ENCODE measurements at regions not wholly inside any gene's neighbourhood (a gene's known extent, or its start where the extent isn't known, plus 50 kb on each side); places are given as distances from the start of the nearest gene placed in this dataset.

GRCh38 chr2:147714582-147714981 is 130.2 kb upstream of the ACVR2A start:
- Histone ChIP-seq H3K27me3 (no peaks in the 10 kb centered on the region), H3K4me2 (no peak overlapping the region), H3K9me3 (replicated peaks in 1 of 11) (peaks cover 0 to 21% (median 5%) of the 10 kb centered on the region in 11 experiments; a peak in 7 of 22 replicates), H3K4me3 (no peak overlapping the region), H3K4me1 (peaks cover 0 to 8% (median 0%) of the 10 kb centered on the region in 10 experiments; a peak in 2 of 20 replicates), H3K27ac (no peak overlapping the region), H3K36me3 (no peaks in the 10 kb centered on the region), H3K9ac (no peak overlapping the region), H4K20me1 (no peaks in the 10 kb centered on the region)
- no peak for TF ChIP-seq Cebpa-rat (IDR thresholded peaks at IDR 0.05)

DNA sequence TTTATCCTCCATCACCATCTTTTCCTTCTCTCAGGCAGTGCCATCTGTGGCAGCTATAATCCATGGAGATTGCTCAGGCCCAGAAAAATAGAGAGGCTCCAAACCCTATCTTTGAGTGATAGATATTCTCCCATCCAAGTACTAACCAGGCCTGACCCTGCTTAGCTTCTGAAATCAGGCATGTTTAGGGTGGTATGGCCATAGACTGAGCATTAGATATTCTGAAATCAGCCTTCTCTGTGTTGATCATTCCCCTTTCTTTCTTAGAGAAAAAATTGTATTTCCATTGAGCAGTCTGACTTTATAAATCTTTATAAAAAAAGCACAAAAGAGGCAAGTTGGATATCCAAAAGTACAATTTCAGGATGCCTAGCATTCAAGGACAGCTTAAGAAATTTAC is 131.5 kb upstream of the ACVR2A start:
- Histone ChIP-seq H3K36me3 (no peaks in the 10 kb centered on the region), H3K4me3 (no peak overlapping the region), H3K9ac (no peak overlapping the region), H3K9me3 (replicated peaks in 1 of 11) (peaks cover 0 to 21% (median 5%) of the 10 kb centered on the region in 11 experiments; a peak in 7 of 22 replicates), H4K20me1 (no peaks in the 10 kb centered on the region), H3K27ac (no peak overlapping the region), H3K4me2 (no peak overlapping the region), H3K4me1 (peaks cover 0 to 8% (median 0%) of the 10 kb centered on the region in 10 experiments; a peak in 2 of 20 replicates), H3K27me3 (no peaks in the 10 kb centered on the region)
- no peak for TF ChIP-seq Cebpa-rat (IDR thresholded peaks at IDR 0.05)

- H3K4me1 ChIP-seq = peaks cover 0 to 8% (median 0%) of the 10 kb centered on the region in 10 experiments; a peak in 2 of 20 replicates
- peaks cover 0 to 33% (median 6%) of the 10 kb centered on the region in 11 experiments; a peak in 7 of 22 replicates for H3K9me3 ChIP-seq (replicated peaks in 1 of 11)
- H3K36me3 ChIP-seq = no peaks in the 10 kb centered on the region
- no peak overlapping the region for H3K9ac ChIP-seq
- no peaks in the 10 kb centered on the region for H4K20me1 ChIP-seq
- no peaks in the 10 kb centered on the region for H3K27me3 ChIP-seq
- no peak overlapping the region for H3K27ac ChIP-seq
- TF ChIP-seq Cebpa-rat (IDR thresholded peaks at IDR 0.05) = no peak
- no peak overlapping the region for H3K4me2 ChIP-seq
- no peak overlapping the region for H3K4me3 ChIP-seq
Measured at GRCh38 chr2:147712051-147712450, 132.8 kb upstream of the ACVR2A start.

DNA sequence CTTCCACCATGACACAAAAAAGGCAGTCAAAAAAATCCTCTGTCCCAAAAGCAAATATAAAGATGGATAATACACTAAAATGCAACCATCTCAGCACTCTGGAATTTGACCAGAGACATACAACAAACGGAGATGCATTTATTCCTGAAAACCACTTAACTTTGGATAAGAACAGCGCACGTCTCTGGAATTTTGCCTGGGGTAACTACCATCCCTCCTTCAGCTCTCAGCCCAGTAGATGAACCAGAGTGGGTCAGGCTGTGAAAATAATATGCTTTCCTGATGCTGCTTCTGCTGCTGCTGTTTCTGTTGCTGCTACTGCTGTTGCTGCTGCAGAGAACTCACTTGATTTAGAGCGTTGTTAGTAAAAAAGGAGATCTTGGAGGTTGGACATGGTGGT is 133.8 kb upstream of the ACVR2A start:
- Histone ChIP-seq H3K4me1 (peaks cover 0 to 5% (median 0%) of the 10 kb centered on the region in 10 experiments; a peak in 2 of 20 replicates), H3K27me3 (no peaks in the 10 kb centered on the region), H3K27ac (no peak overlapping the region), H3K9ac (no peak overlapping the region), H3K4me3 (no peak overlapping the region), H3K4me2 (no peak overlapping the region), H3K36me3 (no peaks in the 10 kb centered on the region), H3K9me3 (replicated peaks in 1 of 11) (peaks cover 0 to 43% (median 6%) of the 10 kb centered on the region in 11 experiments; a peak in 7 of 22 replicates), H4K20me1 (no peaks in the 10 kb centered on the region)
- no peak for TF ChIP-seq Cebpa-rat (IDR thresholded peaks at IDR 0.05)

GRCh38 chr2:147709655-147710054 is 135.2 kb upstream of the ACVR2A start:
- no peak for TF ChIP-seq Cebpa-rat (IDR thresholded peaks at IDR 0.05)
- Histone ChIP-seq H4K20me1 (no peaks in the 10 kb centered on the region), H3K4me1 (no peaks in the 10 kb centered on the region), H3K9me3 (replicated peaks in 1 of 11) (peaks cover 0 to 49% (median 6%) of the 10 kb centered on the region in 11 experiments; a peak in 7 of 22 replicates), H3K27me3 (no peaks in the 10 kb centered on the region), H3K4me2 (no peak overlapping the region), H3K36me3 (no peaks in the 10 kb centered on the region), H3K9ac (no peak overlapping the region), H3K27ac (no peak overlapping the region), H3K4me3 (no peak overlapping the region)

- H3K9ac ChIP-seq = no peak overlapping the region
Measured at GRCh38 chr2:147703171-147703570, 141.7 kb upstream of the ACVR2A start.

DNA sequence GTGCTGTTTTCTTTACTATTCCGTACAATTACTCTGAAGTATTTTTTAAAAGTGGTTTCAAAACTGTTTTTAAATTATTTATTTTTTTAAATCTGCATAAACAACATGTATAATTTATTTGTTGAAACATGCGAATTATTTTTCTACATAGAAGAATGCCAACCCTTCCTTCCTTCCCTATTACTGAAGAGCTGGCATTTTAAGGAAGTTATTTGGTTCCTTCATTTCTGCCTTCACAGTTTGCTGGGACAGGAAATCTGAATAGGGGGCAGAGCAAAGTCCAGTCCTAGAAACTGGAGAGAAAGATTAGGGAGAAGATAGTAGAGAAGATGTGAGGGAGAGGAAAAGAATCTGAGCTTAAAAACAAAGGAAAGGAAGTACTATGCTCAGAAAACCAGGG is 146.7 kb upstream of the ACVR2A start:
- no peak for TF ChIP-seq Cebpa-rat (IDR thresholded peaks at IDR 0.05)
- Histone ChIP-seq H3K4me3 (no peak overlapping the region), H3K36me3 (no peaks in the 10 kb centered on the region), H3K9ac (no peak overlapping the region), H3K27ac (0 out of 22 replicates have a peak overlapping the region, but pooled peaks of 1 of the 11 experiments have one; percentile 3), H3K9me3 (replicated peaks in 1 of 11) (peaks cover 0 to 23% (median 0%) of the 10 kb centered on the region in 11 experiments; a peak in 6 of 22 replicates), H3K27me3 (no peaks in the 10 kb centered on the region), H4K20me1 (no peaks in the 10 kb centered on the region), H3K4me2 (peak overlapping the region in 3 of 11 experiments; percentile 45 to 81 (median 63); a peak in 6 of 22 replicates), H3K4me1 (peaks cover 0 to 22% (median 0%) of the 10 kb centered on the region in 10 experiments; a peak in 6 of 20 replicates)

More at GRCh38 chr2:147703171-147703570, 141.7 kb upstream of the ACVR2A start:
- Histone ChIP-seq H4K20me1 (no peaks in the 10 kb centered on the region), H3K4me1 (peaks cover 0 to 8% (median 0%) of the 10 kb centered on the region in 10 experiments; a peak in 6 of 20 replicates), H3K9me3 (replicated peaks in 1 of 11) (peaks cover 0 to 58% (median 0%) of the 10 kb centered on the region in 11 experiments; a peak in 6 of 22 replicates), H3K27ac (no peak overlapping the region), H3K36me3 (no peaks in the 10 kb centered on the region), H3K4me3 (no peak overlapping the region), H3K4me2 (no peak overlapping the region), H3K27me3 (no peaks in the 10 kb centered on the region)
- no peak for TF ChIP-seq Cebpa-rat (IDR thresholded peaks at IDR 0.05)

DNA sequence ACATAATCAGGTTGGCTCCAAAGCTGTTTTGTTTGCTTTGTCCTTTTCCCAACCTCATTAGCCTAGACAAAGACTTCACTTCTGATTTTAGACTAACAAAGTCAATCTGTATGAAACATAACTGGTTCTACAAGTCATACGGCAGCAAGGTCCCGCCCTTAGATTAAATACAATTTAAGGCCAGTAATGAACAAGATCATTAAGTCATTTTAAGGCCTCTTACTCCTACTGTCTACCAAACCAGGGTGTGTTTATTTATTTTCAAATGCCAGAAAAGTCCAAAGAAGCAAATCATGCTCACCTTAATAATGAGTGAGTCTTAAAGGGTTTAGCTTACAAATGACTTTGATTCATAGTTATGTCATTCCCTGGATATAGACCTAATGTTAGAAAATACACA is 148.4 kb upstream of the ACVR2A start:
- no peak overlapping the region for H3K9ac ChIP-seq
- no peak overlapping the region for H3K27ac ChIP-seq
- peaks cover 0 to 6% (median 0%) of the 10 kb centered on the region in 11 experiments; a peak in 6 of 22 replicates for H3K9me3 ChIP-seq (replicated peaks in 1 of 11)
- no peaks in the 10 kb centered on the region for H3K36me3 ChIP-seq
- H4K20me1 ChIP-seq = no peaks in the 10 kb centered on the region
- H3K4me2 ChIP-seq = no peak overlapping the region
- no peak overlapping the region for H3K4me3 ChIP-seq
- no peaks in the 10 kb centered on the region for H3K27me3 ChIP-seq
- peaks cover 0 to 39% (median 0%) of the 10 kb centered on the region in 10 experiments; a peak in 6 of 20 replicates for H3K4me1 ChIP-seq
- no peak for TF ChIP-seq Cebpa-rat (IDR thresholded peaks at IDR 0.05)

DNA sequence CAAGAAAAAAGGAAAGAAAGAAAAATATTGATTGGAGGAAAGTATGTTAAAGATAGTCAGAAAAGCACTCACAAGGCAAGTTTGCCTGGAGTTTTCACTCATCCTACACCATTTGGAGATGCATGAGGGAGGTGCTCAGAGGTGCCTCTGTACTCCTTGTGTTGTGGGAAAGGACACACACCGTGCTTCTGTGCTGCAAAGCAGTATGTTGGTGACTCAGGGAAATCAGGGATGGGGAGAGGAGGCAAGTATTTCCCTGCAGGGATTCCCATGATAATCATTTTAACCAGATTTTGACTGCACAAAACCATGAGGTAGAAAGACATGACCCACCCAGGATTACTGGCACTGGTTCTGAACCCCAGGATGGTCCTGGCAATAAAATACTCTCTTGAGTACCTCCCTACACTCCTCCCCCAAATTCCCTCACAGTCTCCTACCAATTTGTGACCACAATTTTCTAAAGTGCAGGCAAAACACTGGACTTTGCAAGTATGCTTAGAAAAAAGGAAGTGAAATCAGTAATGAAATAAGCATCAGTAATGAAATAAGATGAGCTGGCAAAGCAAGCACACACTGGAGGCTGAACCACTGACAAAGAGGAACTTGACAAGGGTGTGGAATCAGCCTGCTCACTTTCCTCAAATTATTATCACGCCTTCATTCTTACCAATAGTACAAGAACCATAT is 155.5 kb upstream of the ACVR2A start:
- H3K4me1 ChIP-seq = peaks cover 0 to 53% (median 18%) of the 10 kb centered on the region in 10 experiments; a peak in 14 of 20 replicates
- H3K27ac ChIP-seq = peak overlapping the region in 7 of 11 experiments; percentile 20 to 78 (median 60); a peak in 14 of 22 replicates
- peak overlapping the region in 4 of 11 experiments; percentile 3 to 60 (median 18); a peak in 4 of 22 replicates for H3K9ac ChIP-seq
- no peaks in the 10 kb centered on the region for H3K27me3 ChIP-seq
- H3K4me2 ChIP-seq = peak overlapping the region in 7 of 11 experiments; percentile 43 to 88 (median 80); a peak in 14 of 22 replicates
- no peak; a peak in 1 of 22 replicates for TF ChIP-seq Cebpa-rat (IDR thresholded peaks at IDR 0.05)
- H4K20me1 ChIP-seq = no peaks in the 10 kb centered on the region
- H3K9me3 ChIP-seq (replicated peaks in 1 of 11) = peaks cover 0 to 22% (median 13%) of the 10 kb centered on the region in 11 experiments; a peak in 14 of 22 replicates
- no peaks in the 10 kb centered on the region for H3K36me3 ChIP-seq
- peak overlapping the region in 1 of 10 experiments; percentile 18; a peak in 1 of 20 replicates for H3K4me3 ChIP-seq
